HEK293 (cell line): ENCODE measurements at regions not wholly inside any gene's neighbourhood (a gene's known extent, or its start where the extent isn't known, plus 50 kb on each side); places are given as distances from the start of the nearest gene placed in this dataset.

Experiments
- CTCF ChIA-PET: fragments of 350-600 bp; formaldehyde crosslinking; extraction: SDS; loops from one replicate; lab custom pipeline; 2021; ENCODE audit warnings: antibody characterized with exemption; lab: Yijun Ruan, JAX
- POLR2A ChIA-PET: fragments of 300-600 bp; formaldehyde crosslinking; extraction: SDS; loops from one replicate; lab custom pipeline; 2020; ENCODE audit warnings: antibody characterized with exemption, inconsistent platforms; lab: Yijun Ruan, JAX
- H3K27ac ChIP-seq: fragments of 200-500 bp; sonication (Bioruptor generic); 2 replicates; pipeline ENCODE4 v1.5.1; 2014; ENCODE audit warnings: low read depth, low read length, control low read depth, inconsistent platforms; ENCODE audit errors: extremely low read depth
- H3K36me3 ChIP-seq, 2 experiments: fragments of 200-500 bp in 1 of 2; sonication (Bioruptor generic) in 1 of 2; 1 replicate in 1 of 2; 2 replicates in 1 of 2; pipeline ENCODE4 v1.5.1; 2014 to 2017; ENCODE audit warnings: inconsistent platforms in 2 of 2, low read length in 2 of 2; ENCODE audit not compliant: control insufficient read depth in 2 of 2, insufficient read depth in 1 of 2
- H3K4me1 ChIP-seq: fragments of 200-500 bp; sonication (Bioruptor generic); 2 replicates; pipeline ENCODE4 v1.5.1; 2014; ENCODE audit warnings: mild to moderate bottlenecking, low read length, inconsistent platforms; ENCODE audit not compliant: control insufficient read depth, insufficient read depth
- H3K4me3 ChIP-seq: 2 replicates; pipeline ENCODE4 v1.5.1; 2011; ENCODE audit warnings: low read depth, mild to moderate bottlenecking, control low read depth, low read length, moderate library complexity
- H3K9me3 ChIP-seq: fragments of 200-500 bp; sonication (Bioruptor generic); 2 replicates; pipeline ENCODE4 v1.5.1; 2014; ENCODE audit warnings: low read depth, low read length, inconsistent platforms; ENCODE audit not compliant: control insufficient read depth, insufficient read depth
- HOXD13 ChIP-seq: sonication (generic); formaldehyde crosslinking; IDR thresholded peaks from 2 replicates; pipeline ENCODE4 v1.8.0; 2022; ENCODE audit warnings: missing genetic modification reagents, borderline replicate concordance
- KLF1 ChIP-seq: fragments of 450-650 bp; formaldehyde crosslinking; IDR thresholded peaks from 2 replicates; pipeline ENCODE4 v1.5.1; 2016; ENCODE audit warnings: missing biosample characterization, missing genetic modification characterization
- PRDM1 ChIP-seq: fragments of 450-650 bp; formaldehyde crosslinking; IDR thresholded peaks from 2 replicates; pipeline ENCODE4; 2016; ENCODE audit warnings: missing biosample characterization, missing genetic modification characterization
- RBAK ChIP-seq: fragments of 450-650 bp; formaldehyde crosslinking; IDR thresholded peaks from 2 replicates; pipeline ENCODE4 v1.5.1; 2016; ENCODE audit warnings: missing biosample characterization, missing genetic modification characterization
- SALL2 ChIP-seq: fragments of 450-650 bp; formaldehyde crosslinking; IDR thresholded peaks from 2 replicates; pipeline ENCODE4 v1.5.0; 2017; ENCODE audit warnings: missing biosample characterization, mild to moderate bottlenecking, missing genetic modification characterization, borderline replicate concordance
- SCRT1 ChIP-seq: fragments of 450-650 bp; formaldehyde crosslinking; IDR thresholded peaks from 2 replicates; pipeline ENCODE4 v1.5.1; 2016; ENCODE audit warnings: missing biosample characterization, missing genetic modification characterization, borderline replicate concordance
- SETDB1 ChIP-seq: IDR thresholded peaks from one replicate; pipeline ENCODE4 v1.6.1; 2017; ENCODE audit warnings: mild to moderate bottlenecking, low read length, moderate library complexity, mixed read lengths; ENCODE audit not compliant: insufficient read length
- TRIM28 ChIP-seq: IDR thresholded peaks from 2 replicates; pipeline ENCODE4 v1.6.1; 2011; ENCODE audit warnings: low read length, control low read depth, borderline replicate concordance
- TSHZ1 ChIP-seq: fragments of 450-650 bp; formaldehyde crosslinking; IDR thresholded peaks from 2 replicates; pipeline ENCODE4 v1.5.1; 2016; ENCODE audit warnings: missing biosample characterization, missing genetic modification characterization, borderline replicate concordance
- ZBTB44 ChIP-seq: fragments of 450-650 bp; IDR thresholded peaks from 2 replicates; pipeline ENCODE4 v1.5.1; 2018; ENCODE audit warnings: missing biosample characterization, mild to moderate bottlenecking, missing genetic modification characterization
- ZBTB6 ChIP-seq: fragments of 450-650 bp; formaldehyde crosslinking; IDR thresholded peaks from 2 replicates; pipeline ENCODE4 v1.5.1; 2017; ENCODE audit warnings: missing biosample characterization, missing genetic modification characterization
- ZNF16 ChIP-seq: fragments of 450-650 bp; formaldehyde crosslinking; IDR thresholded peaks from 2 replicates; pipeline ENCODE4 v1.5.1; 2016; ENCODE audit warnings: low read depth, missing biosample characterization, missing genetic modification characterization
- ZNF18 ChIP-seq: fragments of 450-650 bp; formaldehyde crosslinking; IDR thresholded peaks from 2 replicates; pipeline ENCODE4 v1.5.1; 2016; ENCODE audit warnings: missing biosample characterization, missing genetic modification characterization
- ZNF266 ChIP-seq: fragments of 450-650 bp; formaldehyde crosslinking; IDR thresholded peaks from 2 replicates; pipeline ENCODE4 v1.5.1; 2016; ENCODE audit warnings: missing biosample characterization, missing genetic modification characterization, low read depth
- ZNF324 ChIP-seq: fragments of 450-650 bp; formaldehyde crosslinking; IDR thresholded peaks from 2 replicates; pipeline ENCODE4 v1.5.1; 2016; ENCODE audit warnings: missing biosample characterization, missing genetic modification characterization
- ZNF37A ChIP-seq: fragments of 450-650 bp; IDR thresholded peaks from 2 replicates; pipeline ENCODE4 v1.5.1; 2018; ENCODE audit warnings: missing biosample characterization, missing genetic modification characterization
- ZNF449 ChIP-seq: fragments of 450-650 bp; formaldehyde crosslinking; IDR thresholded peaks from 2 replicates; pipeline ENCODE4 v1.5.1; 2017; ENCODE audit warnings: missing biosample characterization, mild to moderate bottlenecking, missing genetic modification characterization, moderate library complexity
- ZNF585B ChIP-seq: fragments of 450-650 bp; formaldehyde crosslinking; IDR thresholded peaks from 2 replicates; pipeline ENCODE4 v1.5.1; 2016; ENCODE audit warnings: missing biosample characterization, missing genetic modification characterization
- ZNF670 ChIP-seq: fragments of 450-650 bp; formaldehyde crosslinking; IDR thresholded peaks from 2 replicates; pipeline ENCODE4 v1.5.1; 2016; ENCODE audit warnings: missing biosample characterization, missing genetic modification characterization, low read depth
- ZNF701 ChIP-seq: fragments of 450-650 bp; formaldehyde crosslinking; IDR thresholded peaks from 2 replicates; pipeline ENCODE4 v1.5.1; 2016; ENCODE audit warnings: missing biosample characterization, missing genetic modification characterization
- ZNF837 ChIP-seq: fragments of 450-650 bp; formaldehyde crosslinking; IDR thresholded peaks from 2 replicates; pipeline ENCODE4 v1.5.1; 2016; ENCODE audit warnings: missing biosample characterization, missing genetic modification characterization

- CTCF ChIA-PET: no interaction called here
- Histone ChIP-seq H3K36me3 (no peaks in the 10 kb centered on the region), H3K4me1 (no peaks in the 10 kb centered on the region)
- TF ChIP-seq ZNF837 (tag by site-specific recombination) (no peak), KLF1 (no peak), SCRT1 (tag by site-specific recombination) (no peak), ZNF449 (tag by site-specific recombination) (no peak), ZNF701 (tag by site-specific recombination) (no peak), ZNF37A (tag by site-specific recombination) (no peak), ZBTB6 (tag by site-specific recombination) (no peak), ZNF16 (tag by site-specific recombination) (no peak), HOXD13 (CRISPR knock-in tag) (no peak), ZBTB44 (no peak), ZNF266 (tag by site-specific recombination) (no peak), ZNF18 (tag by site-specific recombination) (no peak), ZNF670 (tag by site-specific recombination) (no peak), TSHZ1 (tag by site-specific recombination) (no peak), PRDM1 (tag by site-specific recombination) (no peak)
- TF ChIP-seq, all 188 proteins: peak for 0
- POLR2A ChIA-PET: no interaction called here
- H3K4me3 ChIP-seq: no peak overlapping the region
- H3K9me3 ChIP-seq: no peaks in the 10 kb centered on the region
- H3K27ac ChIP-seq: no peak overlapping the region
Observed at GRCh38 chr4:125773931-125774330, 459.2 kb downstream of the FAT4 start.

GRCh38 chr4:125776146-125776545 lies 461.4 kb downstream of the FAT4 start:
- no peak for TF ChIP-seq ZNF324 (tag by site-specific recombination)
- TF ChIP-seq TRIM28: peak; percentile 45; the same call in 1 of the 2 replicates
- no peak for TF ChIP-seq SALL2 (tag by site-specific recombination)
- peak; percentile 88 for TF ChIP-seq ZNF585B (tag by site-specific recombination)
- no peak for TF ChIP-seq RBAK (tag by site-specific recombination)
- TF ChIP-seq SETDB1: peak; percentile 72
- Histone ChIP-seq H3K27ac (no peak overlapping the region), H3K36me3 (no peaks in the 10 kb centered on the region), H3K9me3 (no peaks in the 10 kb centered on the region), H3K4me3 (no peak overlapping the region), H3K4me1 (no peaks in the 10 kb centered on the region)
- ChIA-PET POLR2A (no interaction called here), CTCF (no interaction called here)
